B cell (primary cell): ENCODE measurements at regions not wholly inside any gene's neighbourhood (a gene's known extent, or its start where the extent isn't known, plus 50 kb on each side); places are given as distances from the start of the nearest gene placed in this dataset.

Experiments used
- ATAC-seq: fragments of 200-7000 bp; cut with Tn5 transposase; one replicate; pipeline ENCODE4 v1.10.0; 2021; ENCODE audit warnings: low read depth, mild to moderate bottlenecking, moderate number of reproducible peaks, moderate library complexity
- CTCF ChIA-PET: fragments of 350-600 bp; sonication (Branson Sonifier 250); formaldehyde crosslinking; loops from one replicate; lab custom pipeline; 2021; ENCODE audit warnings: antibody characterized with exemption, inconsistent platforms; lab: Charles Lee
- POLR2A ChIA-PET: fragments of 350-600 bp; sonication (Branson Sonifier 250); formaldehyde crosslinking; loops from one replicate; lab custom pipeline; 2021; ENCODE audit warnings: antibody characterized with exemption; lab: Charles Lee
- DNase-seq: peaks from one replicate; pipeline ENCODE4 v3.0.0; 2013
- H2AFZ ChIP-seq: 2 replicates; pipeline ENCODE4 v1.6.1; 2012; ENCODE audit warnings: mild to moderate bottlenecking, low read depth, low read length; ENCODE audit not compliant: insufficient read depth, poor library complexity, severe bottlenecking
- H3K27ac ChIP-seq, 2 donors: 1 replicate in 1 of 2; 2 replicates in 1 of 2; pipeline ENCODE4 v1.5.1; 2012 to 2013; ENCODE audit warnings: low read length in 2 of 2, mild to moderate bottlenecking in 2 of 2, moderate library complexity in 1 of 2
- H3K27me3 ChIP-seq, 4 experiments: fragments of 200-600 bp in 1 of 4; sonication (generic) in 1 of 4; replicated peaks in 1 of 4; 1 replicate in 2 of 4; 2 replicates in 2 of 4; pipeline versions ENCODE4 v1.6.1 to v1.7.0; 2013 to 2016; ENCODE audit warnings: low read length in 3 of 4, mild to moderate bottlenecking in 2 of 4, mixed read lengths in 1 of 4, moderate library complexity in 1 of 4; ENCODE audit not compliant: insufficient read depth in 4 of 4, control insufficient read depth in 3 of 4; ENCODE audit errors: control extremely low read depth in 1 of 4
- H3K36me3 ChIP-seq, 2 experiments: replicated peaks in 1 of 2; 1 replicate in 1 of 2; 2 replicates in 1 of 2; pipeline versions ENCODE4 v1.6.1 to v1.7.1; 2013; ENCODE audit warnings: low read length in 1 of 2; ENCODE audit not compliant: insufficient read depth in 2 of 2, control insufficient read depth in 1 of 2; ENCODE audit errors: control extremely low read depth in 1 of 2, extremely low read depth in 1 of 2
- H3K4me1 ChIP-seq, 2 donors: fragments of 200-600 bp in 1 of 2; sonication (generic) in 1 of 2; 1 replicate in 1 of 2; 2 replicates in 1 of 2; pipeline versions ENCODE4 v1.5.1 to v1.6.1; 2013 to 2017; ENCODE audit warnings: low read length in 2 of 2; ENCODE audit not compliant: control insufficient read depth in 2 of 2, insufficient read depth in 2 of 2
- H3K4me2 ChIP-seq: replicated peaks from 2 replicates; pipeline ENCODE3; 2012; ENCODE audit warnings: mild to moderate bottlenecking, low read depth, low read length; ENCODE audit not compliant: poor library complexity, severe bottlenecking
- H3K4me3 ChIP-seq, 5 experiments: fragments of 200-600 bp in 1 of 5; sonication (generic) in 1 of 5; 1 replicate in 3 of 5; 2 replicates in 2 of 5; pipeline versions ENCODE4 v1.5.1 to v1.7.0; 2011 to 2016; ENCODE audit warnings: low read length in 4 of 5, mild to moderate bottlenecking in 4 of 5, low read depth in 2 of 5, control low read depth in 1 of 5, moderate library complexity in 1 of 5; ENCODE audit not compliant: insufficient read depth in 1 of 5; ENCODE audit errors: control extremely low read depth in 1 of 5, extremely low read depth in 1 of 5
- H3K79me2 ChIP-seq: fragments of 200-600 bp; sonication (generic); one replicate; pipeline ENCODE4 v1.6.0; 2016; ENCODE audit warnings: low read length; ENCODE audit not compliant: control insufficient read depth, insufficient read depth
- H3K9ac ChIP-seq: fragments of 200-600 bp; sonication (generic); 2 replicates; pipeline ENCODE4 v1.6.1; 2017; ENCODE audit warnings: mild to moderate bottlenecking, low read length, moderate library complexity
- H3K9me3 ChIP-seq, 3 donors: one replicate each; pipeline versions ENCODE4 v1.6.1 to v1.7.1; 2013; ENCODE audit warnings: low read length in 2 of 3; ENCODE audit not compliant: control insufficient read depth in 2 of 3, insufficient read depth in 1 of 3; ENCODE audit errors: control extremely low read depth in 1 of 3
- H4K20me1 ChIP-seq: 2 replicates; pipeline ENCODE4 v1.6.0; 2012; ENCODE audit warnings: mild to moderate bottlenecking, low read length; ENCODE audit not compliant: insufficient read depth, control insufficient read depth, poor library complexity, severe bottlenecking
- H3K27ac Mint-ChIP-seq: one replicate; pipeline ENCODE4 v1.8.0; 2021; ENCODE audit warnings: mixed read lengths
- H3K27me3 Mint-ChIP-seq: one replicate; pipeline ENCODE4 v1.8.0; 2021; ENCODE audit warnings: mixed read lengths
- H3K4me1 Mint-ChIP-seq: one replicate; pipeline ENCODE4 v1.8.0; 2021; ENCODE audit warnings: mixed read lengths
- H3K4me3 Mint-ChIP-seq: one replicate; pipeline ENCODE4 v1.8.0; 2021; ENCODE audit warnings: mixed read lengths
- H3K9me3 Mint-ChIP-seq: one replicate; pipeline ENCODE4 v1.8.0; 2022; ENCODE audit warnings: mixed read lengths; ENCODE audit not compliant: insufficient read depth
- CTCF ChIP-seq: fragments of 200-600 bp; IDR thresholded peaks from one replicate; pipeline ENCODE4 v1.8.0; 2022; ENCODE audit warnings: antibody characterized with exemption, mild to moderate bottlenecking
- EZH2 ChIP-seq: IDR thresholded peaks from 2 replicates; pipeline ENCODE4 v1.6.1; 2012; ENCODE audit warnings: borderline replicate concordance, low read depth, mild to moderate bottlenecking, moderate library complexity, low read length; ENCODE audit not compliant: insufficient read depth, poor library complexity, severe bottlenecking
- WGBS: methylation state at CpG from one replicate; pipeline ENCODE4 v1.1.5; 2013; ENCODE audit warnings: missing lambda C conversion rate; ENCODE audit not compliant: insufficient coverage; 5-methylcytosine and 5-hydroxymethylcytosine counted together
- intact Hi-C: fragments of 100-400 bp; cut with micrococcal nuclease; formaldehyde crosslinking; loops from one replicate; pipeline ENCODE4 v1.10.0; 2022

GRCh38 chr18:42611134-42611533 lies 504.4 kb downstream of the RIT2 start:
- H3K27ac ChIP-seq, result no peak overlapping the region
- Mint-ChIP-seq H3K9me3 (no peaks in the 10 kb centered on the region), H3K4me3 (no peak overlapping the region), H3K27me3 (no peaks in the 10 kb centered on the region), H3K27ac (no peak overlapping the region), H3K4me1 (no peaks in the 10 kb centered on the region)
- POLR2A ChIA-PET, result no interaction called here
- ATAC-seq (no peak), DNase-seq (no peak)
- peaks cover 0 to 4% (median 0%) of the 10 kb centered on the region in 3 donors for H3K9me3 ChIP-seq
- H3K36me3 ChIP-seq, result no peaks in the 10 kb centered on the region
- no peak overlapping the region for H3K9ac ChIP-seq
- CTCF ChIA-PET, result no interaction called here
- H2AFZ ChIP-seq, result no peak overlapping the region
- H3K79me2 ChIP-seq, result no peaks in the 10 kb centered on the region
- intact Hi-C loops, result no loop called here
- TF ChIP-seq EZH2, result no peak
- TF ChIP-seq CTCF, result no peak
- no peak overlapping the region for H3K4me3 ChIP-seq
- H3K4me1 ChIP-seq, result no peaks in the 10 kb centered on the region
- no peaks in the 10 kb centered on the region for H3K27me3 ChIP-seq
- WGBS, result no CpG with 5 or more reads among the region's 1 CpG
- no peak overlapping the region for H3K4me2 ChIP-seq
- no peaks in the 10 kb centered on the region for H4K20me1 ChIP-seq

- DNase-seq (no peak), ATAC-seq (no peak)
- H3K36me3 ChIP-seq, result no peaks in the 10 kb centered on the region
- no peaks in the 10 kb centered on the region for H3K27me3 ChIP-seq
- H2AFZ ChIP-seq, result no peak overlapping the region
- CTCF ChIA-PET, result no interaction called here
- H3K79me2 ChIP-seq, result no peaks in the 10 kb centered on the region
- no peak for TF ChIP-seq EZH2
- no peak for TF ChIP-seq CTCF
- Mint-ChIP-seq H3K27me3 (no peaks in the 10 kb centered on the region), H3K27ac (no peak overlapping the region), H3K4me1 (no peaks in the 10 kb centered on the region), H3K9me3 (no peaks in the 10 kb centered on the region), H3K4me3 (no peak overlapping the region)
- H3K4me2 ChIP-seq, result no peak overlapping the region
- WGBS, result no CpG with 5 or more reads among the region's 2 CpGs
- H3K4me3 ChIP-seq, result no peak overlapping the region
- H3K9ac ChIP-seq, result no peak overlapping the region
- H3K4me1 ChIP-seq, result no peaks in the 10 kb centered on the region
- H4K20me1 ChIP-seq, result no peaks in the 10 kb centered on the region
- no peak overlapping the region for H3K27ac ChIP-seq
- POLR2A ChIA-PET, result no interaction called here
- peaks cover 0 to 4% (median 0%) of the 10 kb centered on the region in 3 donors for H3K9me3 ChIP-seq
- intact Hi-C loops, result no loop called here
Measured at GRCh38 chr18:42614619-42615293, 500.7 kb downstream of the RIT2 start.
